Skeletal muscle satellite cell (primary cell): ENCODE measurements at regions not wholly inside any gene's neighbourhood (a gene's known extent, or its start where the extent isn't known, plus 50 kb on each side); places are given as distances from the start of the nearest gene placed in this dataset. TPM values are rescaled to one million over a fixed set of nuclear protein-coding genes. Genes with fewer than 3 reads are reported as not detected.

Experiments
- small RNA-seq: library from RNA; depleted of rRNA; stranded (forward); fragments of <200 nt; gene quantifications from one replicate; pipeline ENCODE3, GENCODE V24; 2012

Small RNA genes lying in the stretch of these regions (small RNA-seq; reads per million reads assigned to genes)
- gene MIR221 (1,641 reads per million, percentile 99 among the genes with 10 or more reads in this experiment), gene MIR222 (786 reads per million, percentile 99 among the genes with 10 or more reads in this experiment), gene RF00017 (not detected), gene RF00591 (not detected)
